ENCODE measurements at regions not wholly inside any gene's neighbourhood (a gene's known extent, or its start where the extent isn't known, plus 50 kb on each side); places are given as distances from the start of the nearest gene placed in this dataset.

DNA sequence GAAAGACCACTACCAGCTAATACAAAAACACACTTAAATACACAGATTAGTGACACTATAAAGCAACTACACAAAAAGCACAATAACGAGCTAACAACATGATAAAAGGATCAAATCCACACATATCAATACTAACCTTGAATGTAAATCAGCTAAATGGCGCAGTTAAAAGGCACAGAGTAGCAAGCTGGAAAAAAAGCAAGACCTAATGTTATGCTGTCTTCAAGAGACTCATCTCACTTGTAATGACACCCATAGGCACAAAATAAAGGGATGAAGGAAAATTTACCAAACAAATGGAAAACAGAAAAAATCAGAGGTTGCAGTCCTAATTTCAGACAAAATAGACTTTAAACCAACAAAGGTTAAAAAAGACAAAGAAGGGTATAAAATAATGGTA lies 86.3 kb downstream of the NUS1 start:
- whole genome bisulfite sequencing, 2 donors (ENCODE audit: low coverage in 1 of 2), result 66 to 76% methylated on average over 2 of the region's 2 CpGs
- Histone ChIP-seq H3K4me3 (no peak overlapping the region), H3K9me3 (peaks cover 0 to 65% (median 0%) of the 10 kb centered on the region in 3 donors), H3K36me3 (no peaks in the 10 kb centered on the region), H3K4me1 (no peaks in the 10 kb centered on the region), H3K27ac (no peak overlapping the region), H3K27me3 (no peaks in the 10 kb centered on the region)
- TF ChIP-seq POLR2A (IDR thresholded peaks at IDR 0.05) (no peak), EP300 (IDR thresholded peaks at IDR 0.05) (no peak)
- TF ChIP-seq, protein P1, sequence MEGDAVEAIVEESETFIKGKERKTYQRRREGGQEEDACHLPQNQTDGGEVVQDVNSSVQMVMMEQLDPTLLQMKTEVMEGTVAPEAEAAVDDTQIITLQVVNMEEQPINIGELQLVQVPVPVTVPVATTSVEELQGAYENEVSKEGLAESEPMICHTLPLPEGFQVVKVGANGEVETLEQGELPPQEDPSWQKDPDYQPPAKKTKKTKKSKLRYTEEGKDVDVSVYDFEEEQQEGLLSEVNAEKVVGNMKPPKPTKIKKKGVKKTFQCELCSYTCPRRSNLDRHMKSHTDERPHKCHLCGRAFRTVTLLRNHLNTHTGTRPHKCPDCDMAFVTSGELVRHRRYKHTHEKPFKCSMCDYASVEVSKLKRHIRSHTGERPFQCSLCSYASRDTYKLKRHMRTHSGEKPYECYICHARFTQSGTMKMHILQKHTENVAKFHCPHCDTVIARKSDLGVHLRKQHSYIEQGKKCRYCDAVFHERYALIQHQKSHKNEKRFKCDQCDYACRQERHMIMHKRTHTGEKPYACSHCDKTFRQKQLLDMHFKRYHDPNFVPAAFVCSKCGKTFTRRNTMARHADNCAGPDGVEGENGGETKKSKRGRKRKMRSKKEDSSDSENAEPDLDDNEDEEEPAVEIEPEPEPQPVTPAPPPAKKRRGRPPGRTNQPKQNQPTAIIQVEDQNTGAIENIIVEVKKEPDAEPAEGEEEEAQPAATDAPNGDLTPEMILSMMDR (IDR thresholded peaks at IDR 0.05), result no peak
- no peak for ATAC-seq

GRCh38 chr6:117771403-117771802 lies 96.1 kb downstream of the NUS1 start:
- 28 to 100% methylated on average over 2 of the region's 2 CpGs for WGBS, 2 donors (ENCODE audit: low coverage in 1 of 2)
- no peak for TF ChIP-seq POLR2A (IDR thresholded peaks at IDR 0.05)
- TF ChIP-seq EP300 (IDR thresholded peaks at IDR 0.05), result no peak
- TF ChIP-seq, protein P1 (IDR thresholded peaks at IDR 0.05), result no peak
- TF ChIP-seq POLR2AphosphoS5 (IDR thresholded peaks at IDR 0.05), result no peak
- ATAC-seq, result no peak
- H3K4me3 ChIP-seq, result no peak overlapping the region
- H3K36me3 ChIP-seq, result no peaks in the 10 kb centered on the region
- H3K27ac ChIP-seq, result no peak overlapping the region
- no peaks in the 10 kb centered on the region for H3K27me3 ChIP-seq
- no peaks in the 10 kb centered on the region for H3K4me1 ChIP-seq
- peaks cover 0 to 11% (median 0%) of the 10 kb centered on the region in 3 donors for H3K9me3 ChIP-seq

GRCh38 chr6:117776441-117776840 lies 101.2 kb downstream of the NUS1 start:
- WGBS, 2 donors (ENCODE audit: low coverage in 1 of 2), result 43 to 48% methylated on average over 3 of the region's 3 CpGs
- H3K9me3 ChIP-seq, result no peaks in the 10 kb centered on the region
- no peak for ATAC-seq
- no peaks in the 10 kb centered on the region for H3K27me3 ChIP-seq
- TF ChIP-seq, protein P1 (IDR thresholded peaks at IDR 0.05), result no peak
- TF ChIP-seq EP300 (IDR thresholded peaks at IDR 0.05) (no peak), POLR2AphosphoS5 (IDR thresholded peaks at IDR 0.05) (no peak), POLR2A (IDR thresholded peaks at IDR 0.05) (no peak)
- no peak overlapping the region for H3K4me3 ChIP-seq
- H3K36me3 ChIP-seq, result no peaks in the 10 kb centered on the region
- H3K4me1 ChIP-seq, result no peaks in the 10 kb centered on the region
- H3K27ac ChIP-seq, result no peak overlapping the region

GRCh38 chr6:117781550-117781949 lies 106.3 kb downstream of the NUS1 start:
- ATAC-seq, result no peak
- Histone ChIP-seq H3K27me3 (no peaks in the 10 kb centered on the region), H3K9me3 (no peaks in the 10 kb centered on the region), H3K4me3 (no peak overlapping the region), H3K27ac (no peak overlapping the region), H3K36me3 (no peaks in the 10 kb centered on the region), H3K4me1 (no peaks in the 10 kb centered on the region)
- 67 to 82% methylated on average over 3 of the region's 3 CpGs for WGBS, 2 donors (ENCODE audit: low coverage in 1 of 2)
- no peak for TF ChIP-seq POLR2A (IDR thresholded peaks at IDR 0.05)
- TF ChIP-seq, protein P1 (IDR thresholded peaks at IDR 0.05), result no peak
- no peak for TF ChIP-seq POLR2AphosphoS5 (IDR thresholded peaks at IDR 0.05)
- no peak for TF ChIP-seq EP300 (IDR thresholded peaks at IDR 0.05)

- Histone ChIP-seq H3K9me3 (no peaks in the 10 kb centered on the region), H3K4me3 (no peak overlapping the region), H3K27ac (no peak overlapping the region), H3K4me1 (no peaks in the 10 kb centered on the region), H3K27me3 (no peaks in the 10 kb centered on the region), H3K36me3 (no peaks in the 10 kb centered on the region)
- TF ChIP-seq POLR2AphosphoS5 (IDR thresholded peaks at IDR 0.05) (no peak), POLR2A (IDR thresholded peaks at IDR 0.05) (no peak), EP300 (IDR thresholded peaks at IDR 0.05) (no peak)
- TF ChIP-seq, protein P1 (IDR thresholded peaks at IDR 0.05), result no peak
- ATAC-seq, result no peak
- 53 to 58% methylated on average over 2 to 5 of the region's 5 CpGs for WGBS, 2 donors (ENCODE audit: low coverage in 1 of 2)
Measured at GRCh38 chr6:117783279-117783678, 108.0 kb downstream of the NUS1 start.

All from gastroesophageal sphincter (tissue), 4 donors.